ENCODE measurements at regions not wholly inside any gene's neighbourhood (a gene's known extent, or its start where the extent isn't known, plus 50 kb on each side); places are given as distances from the start of the nearest gene placed in this dataset.

- no peak overlapping the region for H3K27ac ChIP-seq (ENCODE audit: insufficient read depth, low read depth, low read length)
- H3K9me3 ChIP-seq (replicated peaks; ENCODE audit: control insufficient read depth, insufficient read depth, low read length): no peaks in the 10 kb centered on the region
- POLR2A ChIA-PET: no interaction called here
- no peaks in the 10 kb centered on the region for H3K9me1 ChIP-seq (replicated peaks; ENCODE audit: control insufficient read depth, extremely low read depth, insufficient read depth, low read length)
- H3K79me2 ChIP-seq (ENCODE audit: control insufficient read depth, insufficient read depth, low read length): no peaks in the 10 kb centered on the region
- dilution Hi-C loops (cut with MboI; ENCODE audit: extremely low pct_ligation_motif_present, low sequenced_read_pairs) (no loop called here), intact Hi-C loops (cut with micrococcal nuclease) (no loop called here)
- no peak overlapping the region for H2AFZ ChIP-seq (ENCODE audit: low read depth, low read length)
- H3K4me3 ChIP-seq (replicated peaks in 1 of 3; ENCODE audit: insufficient read depth in 1 of 3, low read depth in 1 of 3, low read length in 3 of 3): no peak overlapping the region
- H4K20me1 ChIP-seq (replicated peaks; ENCODE audit: control insufficient read depth, extremely low read depth, insufficient read depth, low read length): no peaks in the 10 kb centered on the region
- no peak for DNase-seq (ENCODE audit: low read depth, low spot score)
- no peaks in the 10 kb centered on the region for H3K36me3 ChIP-seq (ENCODE audit: control insufficient read depth in 2 of 2, extremely low read depth in 1 of 2, insufficient read depth in 2 of 2, low read length in 2 of 2)
- no TSS peak for BruUV-seq (replicated peaks)
- no peak for FAIRE-seq
- TF ChIP-seq FOS (IDR thresholded peaks at IDR 0.05; ENCODE audit: borderline replicate concordance, insufficient read depth, low read length): no peak
- no peak for TF ChIP-seq MAX (IDR thresholded peaks at IDR 0.05; ENCODE audit: insufficient read depth, insufficient read length)
- TF ChIP-seq GATA2 (IDR thresholded peaks at IDR 0.05; ENCODE audit: insufficient read depth, insufficient read length, low read depth, low read length): no peak
- no peak for TF ChIP-seq CTCF (IDR thresholded peaks at IDR 0.05; ENCODE audit: extremely low read depth in 1 of 2, insufficient read depth in 1 of 2, low read depth in 1 of 2, low read length in 2 of 2)
- no peak for TF ChIP-seq POLR2AphosphoS5 (IDR thresholded peaks at IDR 0.05; ENCODE audit: insufficient read depth, low read depth, low read length)
- TF ChIP-seq MYC (IDR thresholded peaks at IDR 0.05; ENCODE audit: low read depth, low read length): no peak
- TF ChIP-seq POLR2A (IDR thresholded peaks at IDR 0.05; ENCODE audit: low read depth, low read length): no peak
- TF ChIP-seq JUN (IDR thresholded peaks at IDR 0.05; ENCODE audit: borderline replicate concordance, insufficient read depth, insufficient read length, low read depth): no peak
- no peak for TF ChIP-seq EZH2 (IDR thresholded peaks at IDR 0.05; ENCODE audit: borderline replicate concordance, low read depth, low read length, severe bottlenecking)
- H3K4me2 ChIP-seq (ENCODE audit: insufficient read depth, low read length): no peak overlapping the region
- no peaks in the 10 kb centered on the region for H3K27me3 ChIP-seq (ENCODE audit: control insufficient read depth in 2 of 2, insufficient read depth in 2 of 2, low read length in 2 of 2)
- CTCF ChIA-PET: no interaction called here
- no peaks in the 10 kb centered on the region for H3K4me1 ChIP-seq (ENCODE audit: control insufficient read depth, extremely low read depth, insufficient read depth, low read length)
- no peak overlapping the region for H3K9ac ChIP-seq (replicated peaks; ENCODE audit: extremely low read depth, insufficient read depth, low read length)
Measured at GRCh38 chr12:66852091-66852490, 173.2 kb upstream of the GRIP1 start.
